Fibroblast of lung (primary cell): ENCODE measurements at regions not wholly inside any gene's neighbourhood (a gene's known extent, or its start where the extent isn't known, plus 50 kb on each side); places are given as distances from the start of the nearest gene placed in this dataset.

Experiments used
- DNase-seq, 2 donors: peaks; one replicate each; pipeline versions ENCODE4 v3.0.0 to v3.0.0-alpha.2; 2010; ENCODE audit warnings: low read depth in 2 of 2
- H2AFZ ChIP-seq: 2 replicates; pipeline ENCODE4 v1.5.1; 2012; ENCODE audit warnings: low read length, control low read depth, inconsistent platforms
- H3K27ac ChIP-seq: 2 replicates; pipeline ENCODE4 v1.5.1; 2011; ENCODE audit warnings: low read length, control low read depth; ENCODE audit not compliant: insufficient read depth
- H3K27me3 ChIP-seq: 2 replicates; pipeline ENCODE4 v1.5.1; 2011; ENCODE audit warnings: mild to moderate bottlenecking, low read length; ENCODE audit not compliant: control insufficient read depth, insufficient read depth
- H3K36me3 ChIP-seq: 2 replicates; pipeline ENCODE4 v1.5.1; 2011; ENCODE audit warnings: low read length; ENCODE audit not compliant: control insufficient read depth, insufficient read depth
- H3K4me1 ChIP-seq: 2 replicates; pipeline ENCODE4 v1.5.1; 2011; ENCODE audit warnings: low read length; ENCODE audit not compliant: control insufficient read depth, insufficient read depth; ENCODE audit errors: extremely low read depth
- H3K4me2 ChIP-seq: 2 replicates; pipeline ENCODE4 v1.5.1; 2011; ENCODE audit warnings: low read length, control low read depth; ENCODE audit not compliant: insufficient read depth; ENCODE audit errors: extremely low read depth
- H3K4me3 ChIP-seq, 4 experiments: fragments of 200-600 bp in 1 of 4; sonication (generic) in 1 of 4; replicated peaks in 1 of 4; 2 replicates each; pipeline ENCODE4 v1.5.1; 2011 to 2016; ENCODE audit warnings: low read length in 4 of 4, low read depth in 3 of 4, mild to moderate bottlenecking in 3 of 4, control low read depth in 2 of 4, inconsistent platforms in 1 of 4, mixed read lengths in 1 of 4; ENCODE audit not compliant: insufficient read depth in 1 of 4; ENCODE audit errors: control extremely low read depth in 1 of 4
- H3K79me2 ChIP-seq: 2 replicates; pipeline ENCODE4 v1.5.1; 2012; ENCODE audit warnings: mild to moderate bottlenecking, low read length, inconsistent platforms; ENCODE audit not compliant: control insufficient read depth, insufficient read depth
- H3K9ac ChIP-seq: 2 replicates; pipeline ENCODE4 v1.5.1; 2011; ENCODE audit warnings: mild to moderate bottlenecking, low read length, control low read depth; ENCODE audit not compliant: insufficient read depth
- H3K9me3 ChIP-seq: 2 replicates; pipeline ENCODE4 v1.5.1; 2012; ENCODE audit warnings: low read depth, low read length; ENCODE audit not compliant: control insufficient read depth, insufficient read depth
- H4K20me1 ChIP-seq: 2 replicates; pipeline ENCODE4 v1.5.1; 2011; ENCODE audit warnings: low read length; ENCODE audit not compliant: control insufficient read depth, insufficient read depth; ENCODE audit errors: extremely low read depth
- EZH2 ChIP-seq: IDR thresholded peaks from 2 replicates; pipeline ENCODE4 v1.5.1; 2012; ENCODE audit warnings: low read length, control low read depth, mild to moderate bottlenecking; ENCODE audit errors: missing control alignments
- TF ChIP-seq, protein P1 (sequence below), 2 donors: IDR thresholded peaks in 1 of 2; conservative IDR thresholded peaks in 1 of 2; 1 replicate in 1 of 2; 2 replicates in 1 of 2; pipeline ENCODE4 v1.5.1; 2011 to 2012; ENCODE audit warnings: low read length in 2 of 2, control low read depth in 1 of 2, inconsistent platforms in 1 of 2, low read depth in 1 of 2, mild to moderate bottlenecking in 1 of 2

DNA sequence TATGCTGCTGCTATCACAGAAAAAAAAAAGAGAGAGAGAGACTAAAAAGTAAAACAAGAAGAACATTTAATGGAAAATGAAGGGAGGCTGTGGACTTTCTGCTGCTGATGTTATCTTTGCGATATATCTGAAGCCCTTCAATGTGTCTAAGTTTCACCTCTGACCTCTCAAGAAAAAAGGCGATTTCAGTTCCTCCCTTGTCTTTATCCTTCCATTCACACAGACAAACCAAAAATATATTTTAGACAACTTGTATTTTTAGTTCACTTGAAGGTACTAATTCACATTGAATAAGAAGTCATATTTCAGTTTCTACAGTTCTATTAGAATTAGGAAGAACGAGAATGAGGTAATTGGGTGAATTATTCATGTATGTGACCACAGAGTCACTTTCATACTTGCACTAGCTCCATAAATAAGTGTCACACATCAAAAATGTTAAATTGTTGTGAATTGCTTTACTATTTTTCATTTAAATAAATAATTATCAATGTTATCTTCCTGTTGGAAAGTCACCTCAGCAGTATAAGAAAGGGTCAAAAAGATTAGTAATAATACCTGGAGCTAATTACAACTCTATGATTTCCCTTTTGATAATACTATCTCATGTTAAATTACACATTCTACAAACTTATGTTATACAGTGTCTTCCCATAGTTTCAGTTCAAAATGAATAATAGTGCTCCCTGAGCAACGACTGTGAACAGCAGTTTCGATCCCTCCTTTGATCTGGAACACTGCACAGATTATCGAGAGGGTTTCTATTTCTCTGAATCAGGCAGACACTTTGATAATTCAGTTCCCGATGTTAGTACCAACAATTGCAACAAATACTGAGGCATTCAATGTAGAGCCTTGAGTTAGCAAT, 85.2 kb upstream of the PLCB4 start:
- Histone ChIP-seq H3K4me3 (no peak overlapping the region), H3K79me2 (no peaks in the 10 kb centered on the region), H3K27ac (no peak overlapping the region), H3K36me3 (no peaks in the 10 kb centered on the region), H3K9ac (no peak overlapping the region), H3K4me2 (no peak overlapping the region), H2AFZ (no peak overlapping the region), H3K4me1 (no peaks in the 10 kb centered on the region), H3K9me3 (no peaks in the 10 kb centered on the region), H3K27me3 (no peaks in the 10 kb centered on the region), H4K20me1 (no peaks in the 10 kb centered on the region)
- no peak for DNase-seq
- no peak for TF ChIP-seq EZH2
- TF ChIP-seq, protein P1, sequence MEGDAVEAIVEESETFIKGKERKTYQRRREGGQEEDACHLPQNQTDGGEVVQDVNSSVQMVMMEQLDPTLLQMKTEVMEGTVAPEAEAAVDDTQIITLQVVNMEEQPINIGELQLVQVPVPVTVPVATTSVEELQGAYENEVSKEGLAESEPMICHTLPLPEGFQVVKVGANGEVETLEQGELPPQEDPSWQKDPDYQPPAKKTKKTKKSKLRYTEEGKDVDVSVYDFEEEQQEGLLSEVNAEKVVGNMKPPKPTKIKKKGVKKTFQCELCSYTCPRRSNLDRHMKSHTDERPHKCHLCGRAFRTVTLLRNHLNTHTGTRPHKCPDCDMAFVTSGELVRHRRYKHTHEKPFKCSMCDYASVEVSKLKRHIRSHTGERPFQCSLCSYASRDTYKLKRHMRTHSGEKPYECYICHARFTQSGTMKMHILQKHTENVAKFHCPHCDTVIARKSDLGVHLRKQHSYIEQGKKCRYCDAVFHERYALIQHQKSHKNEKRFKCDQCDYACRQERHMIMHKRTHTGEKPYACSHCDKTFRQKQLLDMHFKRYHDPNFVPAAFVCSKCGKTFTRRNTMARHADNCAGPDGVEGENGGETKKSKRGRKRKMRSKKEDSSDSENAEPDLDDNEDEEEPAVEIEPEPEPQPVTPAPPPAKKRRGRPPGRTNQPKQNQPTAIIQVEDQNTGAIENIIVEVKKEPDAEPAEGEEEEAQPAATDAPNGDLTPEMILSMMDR (conservative IDR thresholded peaks at IDR 0.05 in 1 of 2, IDR thresholded peaks at IDR 0.05 in 1 of 2; ENCODE audit: low read depth in 1 of 2, low read length in 2 of 2) = no peak

DNA sequence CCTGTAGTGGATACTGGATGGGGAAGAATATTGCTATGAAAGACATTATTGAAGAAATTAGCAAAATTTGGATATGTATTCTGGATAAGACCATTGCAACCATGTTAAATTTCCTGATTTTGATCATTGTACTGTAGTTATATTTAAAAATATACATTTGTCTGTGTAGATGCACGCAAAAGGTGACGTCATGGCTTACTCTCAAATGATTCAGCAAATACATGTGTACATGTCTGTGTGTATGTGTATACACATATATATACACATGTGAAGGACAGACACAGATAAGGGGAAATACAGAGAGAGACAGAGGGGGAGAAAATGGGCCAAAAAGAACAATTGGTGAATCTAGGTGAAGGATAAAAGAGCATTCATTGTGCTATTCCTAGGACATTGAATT, 82.3 kb upstream of the PLCB4 start:
- H3K9ac ChIP-seq = no peak overlapping the region
- no peak overlapping the region for H2AFZ ChIP-seq
- no peaks in the 10 kb centered on the region for H3K27me3 ChIP-seq
- H3K79me2 ChIP-seq = no peaks in the 10 kb centered on the region
- no peak overlapping the region for H3K27ac ChIP-seq
- no peaks in the 10 kb centered on the region for H4K20me1 ChIP-seq
- no peaks in the 10 kb centered on the region for H3K9me3 ChIP-seq
- no peaks in the 10 kb centered on the region for H3K36me3 ChIP-seq
- no peak overlapping the region for H3K4me3 ChIP-seq
- H3K4me2 ChIP-seq = no peak overlapping the region
- no peak for TF ChIP-seq EZH2
- TF ChIP-seq, protein P1 (conservative IDR thresholded peaks at IDR 0.05 in 1 of 2, IDR thresholded peaks at IDR 0.05 in 1 of 2; ENCODE audit: low read depth in 1 of 2, low read length in 2 of 2) = no peak
- H3K4me1 ChIP-seq = no peaks in the 10 kb centered on the region
- no peak for DNase-seq

DNA sequence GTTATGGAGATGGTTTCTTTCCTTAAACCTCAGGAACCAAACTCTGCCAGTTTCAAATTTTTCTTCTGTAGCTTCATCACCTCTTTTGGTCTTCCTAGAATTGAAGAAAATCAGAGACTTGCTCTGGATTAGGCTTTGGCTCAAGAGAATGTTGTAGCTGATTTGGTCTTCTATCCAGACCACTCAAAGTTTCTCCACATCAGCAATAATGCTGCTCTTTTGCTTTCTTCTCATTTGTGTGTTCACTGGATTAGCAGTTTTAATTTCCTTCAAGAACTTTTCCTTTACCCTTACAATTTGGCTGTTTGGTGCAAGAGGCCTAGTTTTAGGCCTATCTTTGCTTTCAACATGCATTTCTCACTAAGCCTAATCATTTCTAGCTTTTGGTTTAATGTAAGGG, 78.1 kb upstream of the PLCB4 start:
- no peak for DNase-seq
- H2AFZ ChIP-seq = no peak overlapping the region
- H3K27me3 ChIP-seq = no peaks in the 10 kb centered on the region
- H3K36me3 ChIP-seq = no peaks in the 10 kb centered on the region
- no peaks in the 10 kb centered on the region for H3K9me3 ChIP-seq
- H3K27ac ChIP-seq = no peak overlapping the region
- TF ChIP-seq, protein P1 (conservative IDR thresholded peaks at IDR 0.05 in 1 of 2, IDR thresholded peaks at IDR 0.05 in 1 of 2; ENCODE audit: low read depth in 1 of 2, low read length in 2 of 2) = no peak
- no peak for TF ChIP-seq EZH2
- H3K79me2 ChIP-seq = no peaks in the 10 kb centered on the region
- H4K20me1 ChIP-seq = no peaks in the 10 kb centered on the region
- H3K9ac ChIP-seq = no peak overlapping the region
- H3K4me1 ChIP-seq = no peaks in the 10 kb centered on the region
- H3K4me2 ChIP-seq = no peak overlapping the region
- H3K4me3 ChIP-seq = no peak overlapping the region
